Neuronal stem cell (in vitro differentiated cells): ENCODE measurements at regions not wholly inside any gene's neighbourhood (a gene's known extent, or its start where the extent isn't known, plus 50 kb on each side); places are given as distances from the start of the nearest gene placed in this dataset.
"Not testable (repeated sequence)": the region's sequence is repeated elsewhere in the genome, so short reads cannot be mapped to it uniquely, and the experiment has no call there.

Experiments
- DNase-seq: peaks from one replicate; pipeline ENCODE4 v3.0.0-alpha.2; 2013; ENCODE audit warnings: low spot score
- H2AFZ ChIP-seq: one replicate; pipeline ENCODE4 v1.6.1; 2013; ENCODE audit warnings: mild to moderate bottlenecking, low read length, inconsistent platforms
- H2AK5ac ChIP-seq: 2 replicates; pipeline ENCODE4 v1.6.1; 2013; ENCODE audit warnings: low read depth, mild to moderate bottlenecking, inconsistent platforms, low read length, moderate library complexity, mixed read lengths
- H2BK120ac ChIP-seq: 2 replicates; pipeline ENCODE4 v1.6.1; 2013; ENCODE audit warnings: low read depth, mild to moderate bottlenecking, inconsistent platforms, low read length, moderate library complexity, mixed read lengths
- H2BK12ac ChIP-seq: one replicate; pipeline ENCODE4 v1.6.1; 2013; ENCODE audit warnings: low read length, inconsistent platforms
- H2BK15ac ChIP-seq: 2 replicates; pipeline ENCODE4 v1.6.1; 2013; ENCODE audit warnings: mild to moderate bottlenecking, low read length, inconsistent platforms, mixed read lengths
- H2BK5ac ChIP-seq: one replicate; pipeline ENCODE4 v1.6.1; 2013; ENCODE audit warnings: inconsistent platforms, mild to moderate bottlenecking, low read length, moderate library complexity
- H3K14ac ChIP-seq: one replicate; pipeline ENCODE4 v1.6.1; 2013; ENCODE audit warnings: low read length, inconsistent platforms
- H3K18ac ChIP-seq: 2 replicates; pipeline ENCODE4 v1.6.1; 2013; ENCODE audit warnings: low read length, inconsistent platforms
- H3K23ac ChIP-seq: 2 replicates; pipeline ENCODE4 v1.6.1; 2013; ENCODE audit warnings: low read depth, mild to moderate bottlenecking, mixed read lengths, low read length, inconsistent platforms; ENCODE audit not compliant: poor library complexity
- H3K27ac ChIP-seq: replicated peaks from 3 replicates; pipeline ENCODE4 v1.5.1; 2013; ENCODE audit warnings: low read length, inconsistent platforms
- H3K27me3 ChIP-seq, 3 experiments: 2 replicates each; pipeline ENCODE4 v1.6.1; 2013; ENCODE audit warnings: low read length in 3 of 3, mild to moderate bottlenecking in 2 of 3, inconsistent platforms in 1 of 3, low read depth in 1 of 3, mixed read lengths in 1 of 3, moderate library complexity in 1 of 3; ENCODE audit not compliant: control insufficient read depth in 3 of 3, insufficient read depth in 3 of 3
- H3K36me3 ChIP-seq, 2 donors: replicated peaks in 1 of 2; 2 replicates each; pipeline ENCODE4 v1.6.1; 2013; ENCODE audit warnings: low read length in 2 of 2; ENCODE audit not compliant: control insufficient read depth in 2 of 2, insufficient read depth in 2 of 2
- H3K4ac ChIP-seq: 2 replicates; pipeline ENCODE4 v1.6.1; 2013; ENCODE audit warnings: inconsistent platforms, mild to moderate bottlenecking, low read length, moderate library complexity
- H3K4me1 ChIP-seq, 2 donors: 1 replicate in 1 of 2; 2 replicates in 1 of 2; pipeline ENCODE4 v1.6.1; 2013; ENCODE audit warnings: low read length in 2 of 2, low read depth in 1 of 2; ENCODE audit not compliant: control insufficient read depth in 2 of 2, insufficient read depth in 1 of 2
- H3K4me2 ChIP-seq: one replicate; pipeline ENCODE4 v1.6.1; 2013; ENCODE audit warnings: mild to moderate bottlenecking, low read length, inconsistent platforms; ENCODE audit not compliant: insufficient read depth, poor library complexity, severe bottlenecking
- H3K4me3 ChIP-seq, 2 donors: 2 replicates each; pipeline ENCODE4 v1.5.1; 2013; ENCODE audit warnings: low read length in 2 of 2, mild to moderate bottlenecking in 2 of 2, inconsistent platforms in 1 of 2, moderate library complexity in 1 of 2
- H3K79me1 ChIP-seq: one replicate; pipeline ENCODE4 v1.6.1; 2013; ENCODE audit warnings: low read depth, mild to moderate bottlenecking, inconsistent platforms, low read length, moderate library complexity
- H3K9ac ChIP-seq: one replicate; pipeline ENCODE4 v1.6.1; 2013; ENCODE audit warnings: mild to moderate bottlenecking, low read depth, low read length, inconsistent platforms; ENCODE audit not compliant: poor library complexity
- H3K9me3 ChIP-seq, 2 donors: replicated peaks in 1 of 2; 2 replicates each; pipeline versions ENCODE3 to v1.6.1; 2013; ENCODE audit warnings: low read length in 2 of 2, mild to moderate bottlenecking in 2 of 2, inconsistent platforms in 1 of 2, low read depth in 1 of 2, mixed read lengths in 1 of 2, moderate library complexity in 1 of 2; ENCODE audit not compliant: control insufficient read depth in 2 of 2, insufficient read depth in 1 of 2
- H4K8ac ChIP-seq: one replicate; pipeline ENCODE4 v1.6.1; 2013; ENCODE audit warnings: low read depth, mild to moderate bottlenecking, inconsistent platforms, low read length, moderate library complexity
- H4K91ac ChIP-seq: one replicate; pipeline ENCODE4 v1.6.1; 2013; ENCODE audit warnings: low read length, low read depth, mild to moderate bottlenecking, inconsistent platforms; ENCODE audit not compliant: poor library complexity
- WGBS, 2 donors: extraction: QIAGEN DNeasy Blood & Tissue Kit; methylation state at CpG; one replicate each; pipeline ENCODE4 v1.1.7; 2013; ENCODE audit warnings: missing lambda C conversion rate in 2 of 2, mixed read lengths in 1 of 2; ENCODE audit not compliant: insufficient read length in 2 of 2, insufficient replicate concordance in 1 of 2; ENCODE audit errors: extremely low coverage in 2 of 2; 5-methylcytosine and 5-hydroxymethylcytosine counted together

GRCh38 chr5:7299731-7300130 is 96.2 kb upstream of the ADCY2 start:
- no CpG with 5 or more reads among the region's 10 CpGs for WGBS, 2 donors
- H3K27me3 ChIP-seq, H2BK15ac ChIP-seq, H3K4me2 ChIP-seq, H3K4ac ChIP-seq, H4K8ac ChIP-seq, H3K9me3 ChIP-seq, H3K79me1 ChIP-seq, H2BK12ac ChIP-seq, H2BK5ac ChIP-seq, H3K36me3 ChIP-seq, H3K14ac ChIP-seq, H2AFZ ChIP-seq, H4K91ac ChIP-seq, H3K23ac ChIP-seq, H3K9ac ChIP-seq, H3K4me3 ChIP-seq, H2BK120ac ChIP-seq, H3K4me1 ChIP-seq, H2AK5ac ChIP-seq, H3K18ac ChIP-seq, H3K27ac ChIP-seq, DNase-seq: not testable (repeated sequence)

GRCh38 chr5:7305000-7305674 is 90.8 kb upstream of the ADCY2 start:
- not testable (repeated sequence) for H3K4me1 ChIP-seq, H3K27me3 ChIP-seq, DNase-seq, H3K4me2 ChIP-seq, H2BK120ac ChIP-seq, H3K4ac ChIP-seq, H2AFZ ChIP-seq, H3K4me3 ChIP-seq, H3K27ac ChIP-seq, H3K36me3 ChIP-seq, H3K9me3 ChIP-seq, H4K8ac ChIP-seq, H3K79me1 ChIP-seq, H2BK12ac ChIP-seq, H2BK15ac ChIP-seq, H3K18ac ChIP-seq, H2BK5ac ChIP-seq, H4K91ac ChIP-seq, H3K14ac ChIP-seq, H3K9ac ChIP-seq, H3K23ac ChIP-seq, H2AK5ac ChIP-seq
- WGBS, 2 donors: no CpG with 5 or more reads among the region's 6 CpGs

GRCh38 chr5:7306556-7306955 is 89.4 kb upstream of the ADCY2 start:
- H4K8ac ChIP-seq, H2BK5ac ChIP-seq, H3K27ac ChIP-seq, H3K4me2 ChIP-seq, H3K9me3 ChIP-seq, H2BK15ac ChIP-seq, H4K91ac ChIP-seq, H2AK5ac ChIP-seq, H2BK12ac ChIP-seq, H3K18ac ChIP-seq, H3K23ac ChIP-seq, DNase-seq, H3K79me1 ChIP-seq, H2BK120ac ChIP-seq, H3K36me3 ChIP-seq, H3K4me3 ChIP-seq, H3K14ac ChIP-seq, H3K27me3 ChIP-seq, H3K9ac ChIP-seq, H3K4ac ChIP-seq, H3K4me1 ChIP-seq, H2AFZ ChIP-seq: not testable (repeated sequence)
- WGBS, 2 donors: no CpG with 5 or more reads among the region's 10 CpGs

- H3K14ac ChIP-seq, H3K79me1 ChIP-seq, H3K18ac ChIP-seq, H4K91ac ChIP-seq, H3K23ac ChIP-seq, H2AFZ ChIP-seq, H3K36me3 ChIP-seq, H3K27me3 ChIP-seq, H2BK5ac ChIP-seq, H3K9me3 ChIP-seq, H3K4me2 ChIP-seq, H2BK12ac ChIP-seq, H2AK5ac ChIP-seq, H2BK15ac ChIP-seq, H3K4ac ChIP-seq, H2BK120ac ChIP-seq, H3K27ac ChIP-seq, H3K9ac ChIP-seq, H3K4me3 ChIP-seq, H3K4me1 ChIP-seq, DNase-seq, H4K8ac ChIP-seq: not testable (repeated sequence)
- WGBS, 2 donors: no CpG with 5 or more reads among the region's 6 CpGs
Measured at GRCh38 chr5:7307709-7308108, 88.2 kb upstream of the ADCY2 start.
